ENCODE measurements at regions not wholly inside any gene's neighbourhood (a gene's known extent, or its start where the extent isn't known, plus 50 kb on each side); places are given as distances from the start of the nearest gene placed in this dataset.

DNA sequence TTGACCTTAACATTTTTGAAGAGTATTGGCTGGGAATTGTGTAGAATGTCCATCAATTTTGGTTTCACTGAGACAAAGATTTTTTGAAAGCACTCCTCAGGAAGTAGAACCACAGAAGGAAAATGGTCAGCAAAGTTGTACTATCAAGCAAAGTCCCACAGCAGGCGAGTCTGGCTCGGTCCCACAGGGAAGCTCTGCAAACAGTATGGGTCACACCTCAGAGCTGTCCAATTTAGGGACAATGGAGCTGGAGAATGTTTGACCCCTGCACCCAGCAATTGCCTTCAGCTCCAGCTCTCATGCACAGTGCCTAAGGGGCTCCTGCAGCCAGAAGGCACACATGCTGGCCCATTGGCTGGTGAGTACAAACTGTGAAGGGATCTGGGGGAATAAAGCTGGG, 147.0 kb downstream of the MAFB start:
- TF ChIP-seq KAT7 (CRISPR knock-in tag; IDR thresholded peaks at IDR 0.05; ENCODE audit: borderline replicate concordance) (no peak), ZBTB21 (CRISPR knock-in tag; IDR thresholded peaks at IDR 0.05; ENCODE audit: borderline replicate concordance) (no peak), JUN (CRISPR knock-in tag; IDR thresholded peaks at IDR 0.05) (no peak), SP1 (CRISPR knock-in tag; conservative IDR thresholded peaks at IDR 0.05) (no peak), CBFB (CRISPR knock-in tag; IDR thresholded peaks at IDR 0.05; ENCODE audit: low read depth) (no peak), MYBL2 (CRISPR knock-in tag; IDR thresholded peaks at IDR 0.05) (no peak), CTCF (IDR thresholded peaks at IDR 0.05) (no peak), SOX15 (CRISPR knock-in tag; IDR thresholded peaks at IDR 0.05) (no peak)

All from WTC11 (cell line).